BLaER1 (cell line): ENCODE measurements at regions not wholly inside any gene's neighbourhood (a gene's known extent, or its start where the extent isn't known, plus 50 kb on each side); places are given as distances from the start of the nearest gene placed in this dataset.
"Not testable (repeated sequence)": the region's sequence is repeated elsewhere in the genome, so short reads cannot be mapped to it uniquely, and the experiment has no call there.

Experiments
- H3K27ac ChIP-seq: shearing (Covaris generic); formaldehyde crosslinking; 2 replicates; pipeline ENCODE4 v1.8.1; 2022
- H3K27me3 ChIP-seq: shearing (Covaris generic); formaldehyde crosslinking; 2 replicates; pipeline ENCODE4 v1.8.1; 2022
- H3K36me3 ChIP-seq: shearing (Covaris generic); formaldehyde crosslinking; 2 replicates; pipeline ENCODE4 v1.8.1; 2022
- H3K4me1 ChIP-seq: shearing (Covaris generic); formaldehyde crosslinking; 2 replicates; pipeline ENCODE4 v1.8.1; 2022
- H3K4me2 ChIP-seq: shearing (Covaris generic); formaldehyde crosslinking; 2 replicates; pipeline ENCODE4 v1.8.1; 2022
- H3K4me3 ChIP-seq: shearing (Covaris generic); formaldehyde crosslinking; 2 replicates; pipeline ENCODE4 v1.8.1; 2022
- H3K9ac ChIP-seq: shearing (Covaris generic); formaldehyde crosslinking; 2 replicates; pipeline ENCODE4 v1.8.1; 2022
- H3K9me3 ChIP-seq: shearing (Covaris generic); formaldehyde crosslinking; 2 replicates; pipeline ENCODE4 v1.8.1; 2022
- H4K20me1 ChIP-seq: shearing (Covaris generic); formaldehyde crosslinking; 2 replicates; pipeline ENCODE4 v1.8.1; 2022
- Cebpa-rat ChIP-seq: shearing (Covaris generic); IDR thresholded peaks from 2 replicates; pipeline ENCODE4 v1.8.1; 2022

- Histone ChIP-seq H3K9ac (no peak overlapping the region), H3K27ac (no peak overlapping the region), H3K4me3 (no peak overlapping the region), H4K20me1 (no peaks in the 10 kb centered on the region), H3K9me3 (peaks cover 5% of the 10 kb centered on the region; the same call in 1 of the 2 replicates), H3K27me3 (no peaks in the 10 kb centered on the region), H3K4me1 (no peaks in the 10 kb centered on the region), H3K36me3 (no peaks in the 10 kb centered on the region), H3K4me2 (no peak overlapping the region)
- TF ChIP-seq Cebpa-rat: no peak
Measured at GRCh38 chr3:6025032-6025431, 835.9 kb upstream of the GRM7 start.

GRCh38 chr3:6030648-6031047, 830.3 kb upstream of the GRM7 start:
- not testable (repeated sequence) for H3K4me2 ChIP-seq

GRCh38 chr3:6035626-6036025, 825.3 kb upstream of the GRM7 start:
- Histone ChIP-seq H3K27me3 (no peaks in the 10 kb centered on the region), H3K9me3 (peaks cover 19% of the 10 kb centered on the region)
- no peak for TF ChIP-seq Cebpa-rat

More at GRCh38 chr3:6030648-6031047, 830.3 kb upstream of the GRM7 start:
- not testable (repeated sequence) for H4K20me1 ChIP-seq, H3K4me3 ChIP-seq, H3K9me3 ChIP-seq, H3K27ac ChIP-seq, H3K9ac ChIP-seq, H3K4me1 ChIP-seq, H3K36me3 ChIP-seq, H3K27me3 ChIP-seq

GRCh38 chr3:6039971-6040370, 820.9 kb upstream of the GRM7 start:
- Histone ChIP-seq H3K4me2 (no peak overlapping the region), H3K27me3 (no peaks in the 10 kb centered on the region), H3K4me1 (no peaks in the 10 kb centered on the region), H3K9me3 (peaks cover 19% of the 10 kb centered on the region), H3K9ac (no peak overlapping the region), H3K36me3 (no peaks in the 10 kb centered on the region), H3K4me3 (no peak overlapping the region), H3K27ac (no peak overlapping the region), H4K20me1 (no peaks in the 10 kb centered on the region)
- no peak for TF ChIP-seq Cebpa-rat

More at GRCh38 chr3:6035626-6036025, 825.3 kb upstream of the GRM7 start:
- Histone ChIP-seq H4K20me1 (no peaks in the 10 kb centered on the region), H3K9ac (no peak overlapping the region), H3K27ac (no peak overlapping the region), H3K36me3 (no peaks in the 10 kb centered on the region), H3K4me1 (no peaks in the 10 kb centered on the region), H3K4me3 (no peak overlapping the region), H3K4me2 (no peak overlapping the region)

GRCh38 chr3:6041894-6042293, 819.0 kb upstream of the GRM7 start:
- no peak for TF ChIP-seq Cebpa-rat
- Histone ChIP-seq H3K4me1 (no peaks in the 10 kb centered on the region), H4K20me1 (no peaks in the 10 kb centered on the region), H3K4me2 (no peak overlapping the region), H3K36me3 (no peaks in the 10 kb centered on the region), H3K9me3 (peaks cover 14% of the 10 kb centered on the region), H3K9ac (no peak overlapping the region), H3K27ac (no peak overlapping the region), H3K27me3 (no peaks in the 10 kb centered on the region), H3K4me3 (no peak overlapping the region)

- H4K20me1 ChIP-seq: no peaks in the 10 kb centered on the region
- TF ChIP-seq Cebpa-rat: no peak
Measured at GRCh38 chr3:6047016-6047415, 813.9 kb upstream of the GRM7 start.

GRCh38 chr3:6060251-6060650, 800.7 kb upstream of the GRM7 start:
- H3K27me3 ChIP-seq: no peaks in the 10 kb centered on the region
- no peak overlapping the region for H3K4me2 ChIP-seq

More at GRCh38 chr3:6047016-6047415, 813.9 kb upstream of the GRM7 start:
- Histone ChIP-seq H3K4me3 (no peak overlapping the region), H3K4me1 (no peaks in the 10 kb centered on the region), H3K27ac (no peak overlapping the region), H3K4me2 (no peak overlapping the region), H3K36me3 (no peaks in the 10 kb centered on the region), H3K9me3 (peaks cover 28% of the 10 kb centered on the region), H3K9ac (no peak overlapping the region), H3K27me3 (no peaks in the 10 kb centered on the region)

GRCh38 chr3:6062261-6063187, 798.4 kb upstream of the GRM7 start:
- Histone ChIP-seq H3K9me3 (no peaks in the 10 kb centered on the region), H3K27ac (no peak overlapping the region), H4K20me1 (no peaks in the 10 kb centered on the region), H3K4me1 (peaks cover 15% of the 10 kb centered on the region), H3K36me3 (no peaks in the 10 kb centered on the region), H3K4me2 (peak overlapping the region; percentile 34; the same call in 1 of the 2 replicates), H3K4me3 (no peak overlapping the region), H3K9ac (no peak overlapping the region), H3K27me3 (no peaks in the 10 kb centered on the region)
- TF ChIP-seq Cebpa-rat: no peak

More at GRCh38 chr3:6060251-6060650, 800.7 kb upstream of the GRM7 start:
- Histone ChIP-seq H3K36me3 (no peaks in the 10 kb centered on the region), H3K9me3 (no peaks in the 10 kb centered on the region), H3K9ac (no peak overlapping the region), H3K27ac (no peak overlapping the region), H4K20me1 (no peaks in the 10 kb centered on the region), H3K4me1 (peaks cover 6% of the 10 kb centered on the region), H3K4me3 (no peak overlapping the region)
- no peak for TF ChIP-seq Cebpa-rat

GRCh38 chr3:6066397-6066796, 794.5 kb upstream of the GRM7 start:
- H3K4me3 ChIP-seq: no peak overlapping the region
- H3K27me3 ChIP-seq: no peaks in the 10 kb centered on the region
- H4K20me1 ChIP-seq: no peaks in the 10 kb centered on the region
- H3K4me2 ChIP-seq: peak overlapping the region; percentile 52
- no peaks in the 10 kb centered on the region for H3K9me3 ChIP-seq
- H3K27ac ChIP-seq: no peak overlapping the region
- no peaks in the 10 kb centered on the region for H3K36me3 ChIP-seq
- no peak for TF ChIP-seq Cebpa-rat
- peaks cover 15% of the 10 kb centered on the region for H3K4me1 ChIP-seq
- H3K9ac ChIP-seq: no peak overlapping the region

GRCh38 chr3:6066868-6067578, 793.9 kb upstream of the GRM7 start:
- H3K9ac ChIP-seq, H4K20me1 ChIP-seq, H3K9me3 ChIP-seq, H3K36me3 ChIP-seq, H3K27ac ChIP-seq, H3K27me3 ChIP-seq, H3K4me3 ChIP-seq: not testable (repeated sequence)
- Histone ChIP-seq H3K4me2 (peak overlapping the region; percentile 52), H3K4me1 (peaks cover 15% of the 10 kb centered on the region)
